IPS DF 6.9 (cell line): ENCODE measurements at regions not wholly inside any gene's neighbourhood (a gene's known extent, or its start where the extent isn't known, plus 50 kb on each side); places are given as distances from the start of the nearest gene placed in this dataset.

Source experiments
- DNase-seq: peaks from one replicate; pipeline ENCODE4 v3.0.0-alpha.2; 2013; ENCODE audit warnings: low read depth, low spot score
- H3K27ac ChIP-seq: one replicate; pipeline ENCODE4 v1.5.1; 2013; ENCODE audit warnings: low read length, control low read depth
- H3K27me3 ChIP-seq: 2 replicates; pipeline ENCODE4 v1.6.1; 2013; ENCODE audit warnings: mild to moderate bottlenecking, low read length; ENCODE audit not compliant: control insufficient read depth, insufficient read depth
- H3K36me3 ChIP-seq: 2 replicates; pipeline ENCODE4 v1.6.1; 2013; ENCODE audit warnings: low read length; ENCODE audit not compliant: control insufficient read depth, insufficient read depth
- H3K4me1 ChIP-seq: 2 replicates; pipeline ENCODE4 v1.6.1; 2013; ENCODE audit warnings: low read length; ENCODE audit not compliant: control insufficient read depth, insufficient read depth
- H3K4me3 ChIP-seq: 2 replicates; pipeline ENCODE4 v1.5.1; 2013; ENCODE audit warnings: mild to moderate bottlenecking, low read length
- H3K9me3 ChIP-seq: 2 replicates; pipeline ENCODE4 v1.6.1; 2013; ENCODE audit warnings: low read length, inconsistent platforms; ENCODE audit not compliant: control insufficient read depth, insufficient read depth
- WGBS: extraction: QIAGEN DNeasy Blood & Tissue Kit; methylation state at CpG from one replicate; pipeline ENCODE4 v1.1.7; 2013; ENCODE audit warnings: mixed read lengths, missing lambda C conversion rate; ENCODE audit not compliant: insufficient read length, insufficient coverage; 5-methylcytosine and 5-hydroxymethylcytosine counted together

GRCh38 chr18:61729322-61729721 is 163.5 kb downstream of the RNF152 start:
- Histone ChIP-seq H3K36me3 (no peaks in the 10 kb centered on the region), H3K4me1 (no peaks in the 10 kb centered on the region), H3K27ac (no peak overlapping the region), H3K27me3 (no peaks in the 10 kb centered on the region), H3K4me3 (no peak overlapping the region), H3K9me3 (no peaks in the 10 kb centered on the region)
- DNase-seq = no peak

DNA sequence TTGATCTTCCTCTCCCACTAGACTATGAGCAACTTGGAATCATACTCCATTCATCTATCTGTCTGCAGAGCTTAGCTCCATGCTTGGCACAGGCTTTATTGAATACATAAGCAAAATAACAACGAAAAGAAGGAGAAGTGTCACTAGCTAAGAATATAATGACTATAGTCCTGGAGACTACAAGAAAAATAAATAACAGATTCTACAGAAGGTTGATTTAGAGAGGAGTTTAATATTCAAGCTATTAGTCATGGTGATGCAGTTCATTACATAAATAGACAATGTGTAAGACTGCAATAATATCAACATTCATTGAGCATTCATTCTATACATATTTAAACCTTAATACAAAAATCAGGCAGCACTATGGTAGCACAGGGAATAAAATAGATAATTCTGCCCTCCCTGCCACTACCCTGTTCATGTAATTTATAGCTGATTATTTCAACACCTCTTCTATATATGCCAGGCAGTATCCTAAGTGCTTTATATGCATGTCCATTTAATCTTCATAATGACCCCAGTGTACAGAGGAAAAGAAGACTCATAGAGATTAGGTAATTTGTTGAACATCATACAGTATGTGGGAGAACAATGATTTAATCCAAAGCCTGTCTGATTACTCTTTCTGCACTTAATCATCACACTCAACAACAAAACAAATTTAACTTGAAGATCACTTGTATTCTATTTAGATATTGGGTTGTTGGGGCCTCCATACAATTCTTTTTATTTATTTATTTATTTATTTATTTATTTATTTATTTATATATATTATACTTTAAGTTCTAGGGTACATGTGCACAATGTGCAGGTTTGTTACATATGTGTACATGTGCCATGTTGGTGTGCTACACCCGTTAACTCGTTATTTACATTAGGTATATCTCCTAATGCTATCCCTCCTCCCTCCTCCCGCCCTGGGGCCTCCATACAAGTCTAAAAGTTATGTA is 165.3 kb downstream of the RNF152 start:
- Histone ChIP-seq H3K4me3 (no peak overlapping the region), H3K4me1 (no peaks in the 10 kb centered on the region), H3K9me3 (no peaks in the 10 kb centered on the region), H3K36me3 (no peaks in the 10 kb centered on the region), H3K27ac (no peak overlapping the region), H3K27me3 (no peaks in the 10 kb centered on the region)
- DNase-seq = no peak
- no CpG with 5 or more reads among the region's 4 CpGs for WGBS

- Histone ChIP-seq H3K9me3 (no peaks in the 10 kb centered on the region), H3K36me3 (no peaks in the 10 kb centered on the region), H3K27me3 (no peaks in the 10 kb centered on the region), H3K27ac (no peak overlapping the region), H3K4me1 (no peaks in the 10 kb centered on the region), H3K4me3 (no peak overlapping the region)
- no peak for DNase-seq
- no CpG with 5 or more reads among the region's 8 CpGs for WGBS
Observed at GRCh38 chr18:61724532-61724931, 168.3 kb downstream of the RNF152 start.

- no peak for DNase-seq
- no peak overlapping the region for H3K27ac ChIP-seq
- 100% methylated on average over 1 of the region's 2 CpGs for WGBS
- no peaks in the 10 kb centered on the region for H3K4me1 ChIP-seq
- H3K4me3 ChIP-seq = no peak overlapping the region
- no peaks in the 10 kb centered on the region for H3K36me3 ChIP-seq
- no peaks in the 10 kb centered on the region for H3K9me3 ChIP-seq
- no peaks in the 10 kb centered on the region for H3K27me3 ChIP-seq
Observed at GRCh38 chr18:61722247-61722646, 170.6 kb downstream of the RNF152 start.

GRCh38 chr18:61720496-61720895 is 172.3 kb downstream of the RNF152 start:
- H3K4me1 ChIP-seq = no peaks in the 10 kb centered on the region
- H3K36me3 ChIP-seq = no peaks in the 10 kb centered on the region
- no peaks in the 10 kb centered on the region for H3K27me3 ChIP-seq
- no peak overlapping the region for H3K4me3 ChIP-seq
- WGBS = no CpG with 5 or more reads among the region's 5 CpGs
- DNase-seq = no peak
- no peak overlapping the region for H3K27ac ChIP-seq
- H3K9me3 ChIP-seq = no peaks in the 10 kb centered on the region

GRCh38 chr18:61719671-61720070 is 173.1 kb downstream of the RNF152 start:
- Histone ChIP-seq H3K4me1 (no peaks in the 10 kb centered on the region), H3K9me3 (no peaks in the 10 kb centered on the region), H3K27me3 (no peaks in the 10 kb centered on the region), H3K36me3 (no peaks in the 10 kb centered on the region), H3K4me3 (no peak overlapping the region), H3K27ac (no peak overlapping the region)
- WGBS = no CpG with 5 or more reads among the region's 1 CpG
- no peak for DNase-seq

- H3K9me3 ChIP-seq = no peaks in the 10 kb centered on the region
- H3K27ac ChIP-seq = no peak overlapping the region
- no CpG with 5 or more reads among the region's 3 CpGs for WGBS
- H3K4me3 ChIP-seq = no peak overlapping the region
- H3K4me1 ChIP-seq = no peaks in the 10 kb centered on the region
- no peaks in the 10 kb centered on the region for H3K27me3 ChIP-seq
- no peak for DNase-seq
- H3K36me3 ChIP-seq = no peaks in the 10 kb centered on the region
Observed at GRCh38 chr18:61718944-61719343, 173.9 kb downstream of the RNF152 start.

- Histone ChIP-seq H3K4me3 (no peak overlapping the region), H3K9me3 (no peaks in the 10 kb centered on the region), H3K27ac (no peak overlapping the region), H3K4me1 (no peaks in the 10 kb centered on the region), H3K27me3 (no peaks in the 10 kb centered on the region), H3K36me3 (no peaks in the 10 kb centered on the region)
- no CpG with 5 or more reads among the region's 1 CpG for WGBS
- DNase-seq = no peak
Observed at GRCh38 chr18:61714421-61714820, 178.4 kb downstream of the RNF152 start.

- Histone ChIP-seq H3K36me3 (no peaks in the 10 kb centered on the region), H3K27ac (no peak overlapping the region), H3K27me3 (no peaks in the 10 kb centered on the region), H3K4me3 (no peak overlapping the region), H3K4me1 (no peaks in the 10 kb centered on the region), H3K9me3 (no peaks in the 10 kb centered on the region)
- no peak for DNase-seq
Observed at GRCh38 chr18:61713502-61713901, 179.3 kb downstream of the RNF152 start.

DNA sequence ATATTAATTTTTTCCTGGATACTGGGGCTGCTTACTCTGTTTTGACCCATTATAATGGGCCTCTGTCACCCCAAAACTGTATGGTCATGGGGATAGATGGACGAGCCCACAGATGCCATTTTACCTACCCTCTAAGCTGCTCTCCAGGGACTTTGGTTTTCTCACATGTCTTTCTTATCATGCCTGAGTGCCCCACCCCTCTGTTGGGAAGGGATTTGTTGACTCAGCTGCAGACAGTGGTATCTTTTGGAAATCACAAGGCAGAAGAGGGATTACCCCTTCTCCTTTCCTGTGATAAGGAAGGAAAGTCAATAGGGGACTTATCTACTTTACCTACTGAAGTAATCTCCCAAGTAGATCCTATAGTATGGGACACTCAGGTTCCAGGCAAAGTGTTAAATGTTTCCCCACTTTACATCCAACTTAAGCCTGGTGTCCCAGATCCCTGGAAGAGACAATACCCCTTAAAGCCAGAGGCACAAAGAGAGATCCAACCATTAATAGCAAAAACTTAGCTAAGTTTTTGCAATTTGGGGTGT is 182.7 kb downstream of the RNF152 start:
- DNase-seq = no peak
- H3K4me1 ChIP-seq = no peaks in the 10 kb centered on the region
- no peaks in the 10 kb centered on the region for H3K9me3 ChIP-seq
- H3K27me3 ChIP-seq = no peaks in the 10 kb centered on the region
- no peaks in the 10 kb centered on the region for H3K36me3 ChIP-seq
- WGBS = no CpG with 5 or more reads among the region's 1 CpG
- no peak overlapping the region for H3K27ac ChIP-seq
- no peak overlapping the region for H3K4me3 ChIP-seq
